ENCODE measurements at regions not wholly inside any gene's neighbourhood (a gene's known extent, or its start where the extent isn't known, plus 50 kb on each side); places are given as distances from the start of the nearest gene placed in this dataset.

- ATAC-seq (ENCODE audit: insufficient number of reproducible peaks, low FRiP score, low read depth) (no peak), DNase-seq (ENCODE audit: low spot score) (no peak)
- Histone ChIP-seq H3K9me3 (no peaks in the 10 kb centered on the region), H3K27me3 (replicated peaks; ENCODE audit: insufficient read depth) (no peaks in the 10 kb centered on the region), H3K36me3 (no peaks in the 10 kb centered on the region), H3K4me3 (no peak overlapping the region), H3K4me1 (ENCODE audit: control insufficient read depth in 1 of 2, low read depth in 2 of 2) (no peaks in the 10 kb centered on the region), H3K27ac (no peak overlapping the region)
- no peak for TF ChIP-seq CTCF (IDR thresholded peaks at IDR 0.05)
Measured at GRCh38 chr5:98605426-98605825, 168.0 kb upstream of the RGMB start.

GRCh38 chr5:98606961-98607360 is 166.5 kb upstream of the RGMB start:
- DNase-seq (ENCODE audit: low spot score) (no peak), ATAC-seq (ENCODE audit: insufficient number of reproducible peaks, low FRiP score, low read depth) (no peak)
- no peak for TF ChIP-seq CTCF (IDR thresholded peaks at IDR 0.05)
- H3K27me3 ChIP-seq (replicated peaks; ENCODE audit: insufficient read depth), result no peaks in the 10 kb centered on the region
- H3K36me3 ChIP-seq, result no peaks in the 10 kb centered on the region
- H3K9me3 ChIP-seq, result no peaks in the 10 kb centered on the region
- no peak overlapping the region for H3K4me3 ChIP-seq
- H3K27ac ChIP-seq, result no peak overlapping the region
- no peaks in the 10 kb centered on the region for H3K4me1 ChIP-seq (ENCODE audit: control insufficient read depth in 1 of 2, low read depth in 2 of 2)

- no peak for TF ChIP-seq CTCF (IDR thresholded peaks at IDR 0.05)
- ATAC-seq (ENCODE audit: insufficient number of reproducible peaks, low FRiP score, low read depth), result no peak
- no peak overlapping the region for H3K4me3 ChIP-seq
- no peak overlapping the region for H3K27ac ChIP-seq
- H3K9me3 ChIP-seq, result no peaks in the 10 kb centered on the region
- no peaks in the 10 kb centered on the region for H3K4me1 ChIP-seq (ENCODE audit: control insufficient read depth in 1 of 2, low read depth in 2 of 2)
- DNase-seq (ENCODE audit: low spot score), result no peak
- H3K27me3 ChIP-seq (replicated peaks; ENCODE audit: insufficient read depth), result no peaks in the 10 kb centered on the region
- no peaks in the 10 kb centered on the region for H3K36me3 ChIP-seq
Measured at GRCh38 chr5:98608052-98608451, 165.4 kb upstream of the RGMB start.

- H3K36me3 ChIP-seq, result no peaks in the 10 kb centered on the region
- DNase-seq (ENCODE audit: low spot score) (no peak), ATAC-seq (ENCODE audit: insufficient number of reproducible peaks, low FRiP score, low read depth) (no peak)
- no peaks in the 10 kb centered on the region for H3K27me3 ChIP-seq (replicated peaks; ENCODE audit: insufficient read depth)
- H3K27ac ChIP-seq, result no peak overlapping the region
- TF ChIP-seq CTCF (IDR thresholded peaks at IDR 0.05), result no peak
- H3K9me3 ChIP-seq, result no peaks in the 10 kb centered on the region
- H3K4me1 ChIP-seq (ENCODE audit: control insufficient read depth in 1 of 2, low read depth in 2 of 2), result no peaks in the 10 kb centered on the region
- H3K4me3 ChIP-seq, result no peak overlapping the region
Measured at GRCh38 chr5:98614341-98614740, 159.1 kb upstream of the RGMB start.

- ATAC-seq (ENCODE audit: insufficient number of reproducible peaks, low FRiP score, low read depth), result no peak
- no peak for DNase-seq (ENCODE audit: low spot score)
- H3K36me3 ChIP-seq, result no peaks in the 10 kb centered on the region
- no peaks in the 10 kb centered on the region for H3K9me3 ChIP-seq
- H3K4me3 ChIP-seq, result no peak overlapping the region
- no peak overlapping the region for H3K27ac ChIP-seq
- no peak for TF ChIP-seq CTCF (IDR thresholded peaks at IDR 0.05)
- H3K27me3 ChIP-seq (replicated peaks; ENCODE audit: insufficient read depth), result no peaks in the 10 kb centered on the region
- H3K4me1 ChIP-seq (ENCODE audit: control insufficient read depth in 1 of 2, low read depth in 2 of 2), result no peaks in the 10 kb centered on the region
Measured at GRCh38 chr5:98621821-98622220, 151.6 kb upstream of the RGMB start.

Data from thoracic aorta (tissue), 2 donors.